ENCODE measurements at regions not wholly inside any gene's neighbourhood (a gene's known extent, or its start where the extent isn't known, plus 50 kb on each side); places are given as distances from the start of the nearest gene placed in this dataset.
A peak's percentile ranks its signal among the peaks of the same experiment; 100 is the strongest.

DNA sequence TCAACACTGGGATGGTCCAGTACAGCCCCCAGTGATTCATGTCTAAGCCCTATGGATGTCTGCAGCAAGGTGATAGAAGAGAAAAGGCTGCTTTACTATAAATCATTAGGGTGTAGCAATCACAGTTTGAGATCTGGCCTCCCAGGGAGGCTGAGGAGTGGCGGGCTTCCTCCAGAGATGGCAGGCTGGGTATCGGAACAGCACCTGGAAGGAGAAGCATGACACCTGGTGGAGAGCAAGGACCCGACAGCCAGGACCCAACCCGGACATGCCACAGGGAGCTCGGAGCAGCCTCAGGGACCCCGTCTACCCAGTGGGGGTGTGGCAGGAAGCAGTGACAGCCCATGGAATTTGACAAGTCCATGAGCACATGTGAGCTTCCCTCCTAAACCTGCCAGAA lies 114.8 kb upstream of the CD93 start:
- no peak overlapping the region for H3K4me3 ChIP-seq (ENCODE audit: low read depth, low read length)
- TF ChIP-seq, protein P1, sequence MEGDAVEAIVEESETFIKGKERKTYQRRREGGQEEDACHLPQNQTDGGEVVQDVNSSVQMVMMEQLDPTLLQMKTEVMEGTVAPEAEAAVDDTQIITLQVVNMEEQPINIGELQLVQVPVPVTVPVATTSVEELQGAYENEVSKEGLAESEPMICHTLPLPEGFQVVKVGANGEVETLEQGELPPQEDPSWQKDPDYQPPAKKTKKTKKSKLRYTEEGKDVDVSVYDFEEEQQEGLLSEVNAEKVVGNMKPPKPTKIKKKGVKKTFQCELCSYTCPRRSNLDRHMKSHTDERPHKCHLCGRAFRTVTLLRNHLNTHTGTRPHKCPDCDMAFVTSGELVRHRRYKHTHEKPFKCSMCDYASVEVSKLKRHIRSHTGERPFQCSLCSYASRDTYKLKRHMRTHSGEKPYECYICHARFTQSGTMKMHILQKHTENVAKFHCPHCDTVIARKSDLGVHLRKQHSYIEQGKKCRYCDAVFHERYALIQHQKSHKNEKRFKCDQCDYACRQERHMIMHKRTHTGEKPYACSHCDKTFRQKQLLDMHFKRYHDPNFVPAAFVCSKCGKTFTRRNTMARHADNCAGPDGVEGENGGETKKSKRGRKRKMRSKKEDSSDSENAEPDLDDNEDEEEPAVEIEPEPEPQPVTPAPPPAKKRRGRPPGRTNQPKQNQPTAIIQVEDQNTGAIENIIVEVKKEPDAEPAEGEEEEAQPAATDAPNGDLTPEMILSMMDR (IDR thresholded peaks at IDR 0.05; ENCODE audit: low read depth, low read length, missing control alignments) = peak; percentile 50
- DNase-seq (ENCODE audit: low read depth) = no peak
- in situ Hi-C loops (cut with HindIII; ENCODE audit: low sequenced_read_pairs) = no loop called here

DNA sequence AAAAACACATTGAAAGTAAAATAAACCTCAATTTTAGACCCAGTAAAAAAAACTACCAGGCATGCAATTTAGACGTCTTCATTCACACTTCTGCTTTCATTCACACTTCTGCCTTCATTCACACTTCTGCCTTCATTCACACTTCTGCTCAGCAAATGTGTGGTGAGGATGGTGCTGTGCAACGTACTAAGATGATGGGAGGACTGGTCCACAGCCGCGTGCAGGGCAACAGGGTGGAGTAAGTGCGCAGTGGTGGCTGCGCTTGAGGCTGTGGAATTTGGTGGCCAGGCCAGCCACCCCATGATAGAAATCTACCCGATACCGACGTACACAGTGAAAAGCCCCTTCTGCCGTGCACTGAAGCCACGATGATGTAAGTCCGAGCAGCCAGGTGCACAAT lies 114.3 kb upstream of the CD93 start:
- no peak overlapping the region for H3K4me3 ChIP-seq (ENCODE audit: low read depth, low read length)
- in situ Hi-C loops (cut with HindIII; ENCODE audit: low sequenced_read_pairs) = no loop called here
- TF ChIP-seq, protein P1 (IDR thresholded peaks at IDR 0.05; ENCODE audit: low read depth, low read length, missing control alignments) = no peak
- no peak for DNase-seq (ENCODE audit: low read depth)

DNA sequence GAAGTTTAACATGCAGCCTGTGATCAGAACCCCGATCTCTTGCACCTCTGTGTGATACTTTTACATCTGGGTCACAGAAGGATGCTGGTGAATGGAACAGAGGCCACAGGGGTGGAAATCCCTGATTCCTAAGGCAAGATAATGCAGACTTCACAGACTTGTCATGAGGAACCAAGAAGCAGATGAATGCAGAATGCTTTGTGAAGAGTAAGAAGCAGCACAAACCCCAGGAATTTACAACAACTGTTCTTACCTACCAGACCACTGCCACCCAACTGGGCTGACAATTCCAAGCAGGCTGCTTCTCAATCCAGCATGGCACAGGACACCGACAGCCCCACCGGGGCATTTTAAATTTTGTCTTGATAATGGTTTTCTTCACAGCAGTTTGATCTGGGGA lies 113.2 kb upstream of the CD93 start:
- DNase-seq (ENCODE audit: low read depth) = no peak
- in situ Hi-C loops (cut with HindIII; ENCODE audit: low sequenced_read_pairs) = no loop called here
- H3K4me3 ChIP-seq (ENCODE audit: low read depth, low read length) = no peak overlapping the region
- TF ChIP-seq, protein P1 (IDR thresholded peaks at IDR 0.05; ENCODE audit: low read depth, low read length, missing control alignments) = no peak

DNA sequence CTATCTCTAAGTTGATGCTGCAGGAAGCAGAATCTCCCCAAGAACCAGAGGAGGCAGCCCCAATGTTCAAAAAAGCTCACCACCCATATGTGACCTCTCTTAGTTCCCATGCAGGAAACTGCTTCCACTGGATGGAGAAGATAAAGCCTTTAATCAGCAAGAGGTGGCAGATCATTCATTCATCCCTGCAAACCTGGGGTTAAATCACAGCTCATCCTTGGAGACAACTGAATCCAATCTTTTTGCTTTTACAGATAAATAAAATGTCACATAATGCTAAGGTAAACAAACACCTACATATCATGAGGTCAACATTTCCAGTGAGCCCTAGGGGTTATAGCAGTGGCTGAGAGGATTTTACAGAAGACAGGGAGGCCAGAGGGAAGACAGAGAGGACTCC lies 112.7 kb upstream of the CD93 start:
- H3K4me3 ChIP-seq (ENCODE audit: low read depth, low read length) = no peak overlapping the region
- DNase-seq (ENCODE audit: low read depth) = no peak
- TF ChIP-seq, protein P1 (IDR thresholded peaks at IDR 0.05; ENCODE audit: low read depth, low read length, missing control alignments) = no peak
- in situ Hi-C loops (cut with HindIII; ENCODE audit: low sequenced_read_pairs) = no loop called here

DNA sequence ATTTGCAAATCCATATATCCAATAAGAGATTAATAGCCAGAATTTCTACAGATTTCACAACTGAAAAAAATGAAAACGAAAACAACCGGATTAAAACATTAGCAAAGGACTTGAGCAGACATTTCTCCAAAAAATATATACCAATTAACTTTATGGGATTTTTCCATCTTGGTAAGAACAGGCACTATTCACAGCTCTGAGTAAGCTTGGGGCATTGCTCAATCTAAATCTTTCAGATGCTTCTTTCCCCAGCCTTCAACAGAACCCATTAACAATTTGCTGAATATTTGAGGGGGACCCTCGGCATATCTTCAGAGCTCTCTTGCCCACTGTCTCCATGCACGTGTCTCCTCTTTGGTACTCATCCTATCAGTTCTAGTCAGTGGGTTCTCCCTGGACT lies 111.7 kb upstream of the CD93 start:
- no peak overlapping the region for H3K4me3 ChIP-seq (ENCODE audit: low read depth, low read length)
- in situ Hi-C loops (cut with HindIII; ENCODE audit: low sequenced_read_pairs) = no loop called here
- no peak for DNase-seq (ENCODE audit: low read depth)
- TF ChIP-seq, protein P1 (IDR thresholded peaks at IDR 0.05; ENCODE audit: low read depth, low read length, missing control alignments) = no peak

DNA sequence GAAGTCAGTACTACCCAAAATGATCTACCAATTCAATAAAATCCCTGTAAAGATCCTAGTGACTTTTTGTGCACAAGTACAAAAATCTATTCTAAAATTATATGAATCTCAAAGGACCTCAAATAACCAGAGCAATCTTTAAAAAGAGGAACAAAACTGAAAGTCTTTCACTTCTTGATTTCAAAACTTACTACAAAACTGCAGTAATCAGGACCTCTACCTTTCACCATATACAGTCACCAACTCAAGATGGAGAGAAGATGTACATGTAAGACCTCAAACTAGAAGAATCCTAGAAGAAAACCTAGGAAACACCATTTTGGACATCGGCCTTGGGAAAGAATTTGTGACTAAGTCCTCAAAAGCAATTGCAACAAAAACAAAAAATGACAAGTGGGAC lies 109.5 kb upstream of the CD93 start:
- TF ChIP-seq, protein P1 (IDR thresholded peaks at IDR 0.05; ENCODE audit: low read depth, low read length, missing control alignments) = no peak
- in situ Hi-C loops (cut with HindIII; ENCODE audit: low sequenced_read_pairs) = no loop called here
- DNase-seq (ENCODE audit: low read depth) = no peak
- no peak overlapping the region for H3K4me3 ChIP-seq (ENCODE audit: low read depth, low read length)

Measured in astrocyte of the cerebellum (primary cell).